ENCODE measurements at regions not wholly inside any gene's neighbourhood (a gene's known extent, or its start where the extent isn't known, plus 50 kb on each side); places are given as distances from the start of the nearest gene placed in this dataset.

DNA sequence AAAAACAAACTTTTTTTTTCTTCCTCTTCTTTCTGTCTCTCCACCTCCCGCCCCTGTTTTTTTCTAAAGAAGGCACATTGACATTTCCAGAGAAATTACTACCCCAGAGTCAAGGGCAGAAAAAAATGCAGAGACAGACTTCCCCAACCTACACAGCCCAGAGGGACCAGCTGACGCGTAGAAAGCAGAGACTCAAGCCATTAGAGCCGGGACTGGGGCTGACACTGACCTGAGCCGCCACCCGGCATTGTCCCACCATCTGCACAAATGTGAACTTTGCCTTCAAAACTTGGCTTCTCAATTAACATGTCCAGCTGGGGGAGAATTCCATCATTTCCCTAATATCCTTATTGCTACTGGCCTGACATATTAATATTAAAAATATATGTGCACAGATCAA is 385.6 kb downstream of the NR2F2 start:
- TF ChIP-seq, protein P1, sequence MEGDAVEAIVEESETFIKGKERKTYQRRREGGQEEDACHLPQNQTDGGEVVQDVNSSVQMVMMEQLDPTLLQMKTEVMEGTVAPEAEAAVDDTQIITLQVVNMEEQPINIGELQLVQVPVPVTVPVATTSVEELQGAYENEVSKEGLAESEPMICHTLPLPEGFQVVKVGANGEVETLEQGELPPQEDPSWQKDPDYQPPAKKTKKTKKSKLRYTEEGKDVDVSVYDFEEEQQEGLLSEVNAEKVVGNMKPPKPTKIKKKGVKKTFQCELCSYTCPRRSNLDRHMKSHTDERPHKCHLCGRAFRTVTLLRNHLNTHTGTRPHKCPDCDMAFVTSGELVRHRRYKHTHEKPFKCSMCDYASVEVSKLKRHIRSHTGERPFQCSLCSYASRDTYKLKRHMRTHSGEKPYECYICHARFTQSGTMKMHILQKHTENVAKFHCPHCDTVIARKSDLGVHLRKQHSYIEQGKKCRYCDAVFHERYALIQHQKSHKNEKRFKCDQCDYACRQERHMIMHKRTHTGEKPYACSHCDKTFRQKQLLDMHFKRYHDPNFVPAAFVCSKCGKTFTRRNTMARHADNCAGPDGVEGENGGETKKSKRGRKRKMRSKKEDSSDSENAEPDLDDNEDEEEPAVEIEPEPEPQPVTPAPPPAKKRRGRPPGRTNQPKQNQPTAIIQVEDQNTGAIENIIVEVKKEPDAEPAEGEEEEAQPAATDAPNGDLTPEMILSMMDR (IDR thresholded peaks at IDR 0.05; ENCODE audit: low read depth, low read length), result no peak
- TF ChIP-seq EZH2phosphoT487 (IDR thresholded peaks at IDR 0.05; ENCODE audit: low read depth), result no peak

All from OCI-LY3 (cell line).